Fibroblast of lung (primary cell): ENCODE measurements at regions not wholly inside any gene's neighbourhood (a gene's known extent, or its start where the extent isn't known, plus 50 kb on each side); places are given as distances from the start of the nearest gene placed in this dataset.

ENCODE experiments used
- DNase-seq, 2 donors: peaks; one replicate each; pipeline versions ENCODE4 v3.0.0 to v3.0.0-alpha.2; 2010; ENCODE audit warnings: low read depth in 2 of 2
- H2AFZ ChIP-seq: 2 replicates; pipeline ENCODE4 v1.5.1; 2012; ENCODE audit warnings: low read length, control low read depth, inconsistent platforms
- H3K27ac ChIP-seq: 2 replicates; pipeline ENCODE4 v1.5.1; 2011; ENCODE audit warnings: low read length, control low read depth; ENCODE audit not compliant: insufficient read depth
- H3K27me3 ChIP-seq: 2 replicates; pipeline ENCODE4 v1.5.1; 2011; ENCODE audit warnings: mild to moderate bottlenecking, low read length; ENCODE audit not compliant: control insufficient read depth, insufficient read depth
- H3K36me3 ChIP-seq: 2 replicates; pipeline ENCODE4 v1.5.1; 2011; ENCODE audit warnings: low read length; ENCODE audit not compliant: control insufficient read depth, insufficient read depth
- H3K4me1 ChIP-seq: 2 replicates; pipeline ENCODE4 v1.5.1; 2011; ENCODE audit warnings: low read length; ENCODE audit not compliant: control insufficient read depth, insufficient read depth; ENCODE audit errors: extremely low read depth
- H3K4me2 ChIP-seq: 2 replicates; pipeline ENCODE4 v1.5.1; 2011; ENCODE audit warnings: low read length, control low read depth; ENCODE audit not compliant: insufficient read depth; ENCODE audit errors: extremely low read depth
- H3K4me3 ChIP-seq, 4 experiments: fragments of 200-600 bp in 1 of 4; sonication (generic) in 1 of 4; replicated peaks in 1 of 4; 2 replicates each; pipeline ENCODE4 v1.5.1; 2011 to 2016; ENCODE audit warnings: low read length in 4 of 4, low read depth in 3 of 4, mild to moderate bottlenecking in 3 of 4, control low read depth in 2 of 4, inconsistent platforms in 1 of 4, mixed read lengths in 1 of 4; ENCODE audit not compliant: insufficient read depth in 1 of 4; ENCODE audit errors: control extremely low read depth in 1 of 4
- H3K79me2 ChIP-seq: 2 replicates; pipeline ENCODE4 v1.5.1; 2012; ENCODE audit warnings: mild to moderate bottlenecking, low read length, inconsistent platforms; ENCODE audit not compliant: control insufficient read depth, insufficient read depth
- H3K9ac ChIP-seq: 2 replicates; pipeline ENCODE4 v1.5.1; 2011; ENCODE audit warnings: mild to moderate bottlenecking, low read length, control low read depth; ENCODE audit not compliant: insufficient read depth
- H3K9me3 ChIP-seq: 2 replicates; pipeline ENCODE4 v1.5.1; 2012; ENCODE audit warnings: low read depth, low read length; ENCODE audit not compliant: control insufficient read depth, insufficient read depth
- H4K20me1 ChIP-seq: 2 replicates; pipeline ENCODE4 v1.5.1; 2011; ENCODE audit warnings: low read length; ENCODE audit not compliant: control insufficient read depth, insufficient read depth; ENCODE audit errors: extremely low read depth
- CTCF ChIP-seq, 2 donors: IDR thresholded peaks in 1 of 2; conservative IDR thresholded peaks in 1 of 2; 1 replicate in 1 of 2; 2 replicates in 1 of 2; pipeline ENCODE4 v1.5.1; 2011 to 2012; ENCODE audit warnings: low read length in 2 of 2, control low read depth in 1 of 2, inconsistent platforms in 1 of 2, low read depth in 1 of 2, mild to moderate bottlenecking in 1 of 2
- EZH2 ChIP-seq: IDR thresholded peaks from 2 replicates; pipeline ENCODE4 v1.5.1; 2012; ENCODE audit warnings: low read length, control low read depth, mild to moderate bottlenecking; ENCODE audit errors: missing control alignments

GRCh38 chr6:144335311-144335861 is 50.3 kb downstream of the UTRN start:
- Histone ChIP-seq H3K27me3 (no peaks in the 10 kb centered on the region), H3K36me3 (no peaks in the 10 kb centered on the region), H4K20me1 (no peaks in the 10 kb centered on the region), H3K4me3 (no peak overlapping the region), H3K9ac (no peak overlapping the region), H3K27ac (no peak overlapping the region), H3K4me1 (peaks cover 10% of the 10 kb centered on the region), H3K79me2 (peaks cover 22% of the 10 kb centered on the region), H3K4me2 (no peak overlapping the region), H3K9me3 (no peaks in the 10 kb centered on the region), H2AFZ (no peak overlapping the region)
- no peak for DNase-seq
- no peak for TF ChIP-seq EZH2
- TF ChIP-seq CTCF (conservative IDR thresholded peaks at IDR 0.05 in 1 of 2, IDR thresholded peaks at IDR 0.05 in 1 of 2; ENCODE audit: low read depth in 1 of 2, low read length in 2 of 2) = no peak

GRCh38 chr6:144335914-144336313 is 50.8 kb downstream of the UTRN start:
- Histone ChIP-seq H3K27me3 (no peaks in the 10 kb centered on the region), H3K27ac (no peak overlapping the region), H3K4me2 (no peak overlapping the region), H3K4me3 (no peak overlapping the region), H3K4me1 (peaks cover 8% of the 10 kb centered on the region), H3K9me3 (no peaks in the 10 kb centered on the region), H3K79me2 (peaks cover 22% of the 10 kb centered on the region), H4K20me1 (no peaks in the 10 kb centered on the region), H3K9ac (no peak overlapping the region), H2AFZ (no peak overlapping the region), H3K36me3 (no peaks in the 10 kb centered on the region)
- no peak for TF ChIP-seq CTCF (conservative IDR thresholded peaks at IDR 0.05 in 1 of 2, IDR thresholded peaks at IDR 0.05 in 1 of 2; ENCODE audit: low read depth in 1 of 2, low read length in 2 of 2)
- TF ChIP-seq EZH2 = no peak
- no peak for DNase-seq

- Histone ChIP-seq H3K27ac (no peak overlapping the region), H3K27me3 (no peaks in the 10 kb centered on the region), H3K36me3 (no peaks in the 10 kb centered on the region), H3K9me3 (no peaks in the 10 kb centered on the region), H2AFZ (no peak overlapping the region), H4K20me1 (no peaks in the 10 kb centered on the region), H3K4me3 (no peak overlapping the region), H3K79me2 (peaks cover 26% of the 10 kb centered on the region), H3K4me1 (peaks cover under 1% of the 10 kb centered on the region), H3K4me2 (no peak overlapping the region), H3K9ac (no peak overlapping the region)
- TF ChIP-seq EZH2 (no peak), CTCF (conservative IDR thresholded peaks at IDR 0.05 in 1 of 2, IDR thresholded peaks at IDR 0.05 in 1 of 2; ENCODE audit: low read depth in 1 of 2, low read length in 2 of 2) (no peak)
- DNase-seq = no peak
Measured at GRCh38 chr6:144336900-144337299, 51.8 kb downstream of the UTRN start.
